DOHH2 (cell line): ENCODE measurements at regions not wholly inside any gene's neighbourhood (a gene's known extent, or its start where the extent isn't known, plus 50 kb on each side); places are given as distances from the start of the nearest gene placed in this dataset.

Experiments
- H3F3A ChIP-seq: fragments of 200-600 bp; sonication (generic), shearing (Covaris generic); 2 replicates; pipeline ENCODE4 v1.6.0; 2016; ENCODE audit warnings: antibody characterized with exemption, mild to moderate bottlenecking; ENCODE audit not compliant: control insufficient read depth, insufficient read depth
- H3K27ac ChIP-seq: fragments of 200-600 bp; sonication (generic); 2 replicates; pipeline ENCODE4 v1.5.1; 2014; ENCODE audit warnings: low read depth, mild to moderate bottlenecking, low read length, moderate library complexity
- H3K27me3 ChIP-seq: fragments of 200-600 bp; sonication (generic); 2 replicates; pipeline ENCODE4 v1.6.1; 2014; ENCODE audit warnings: mild to moderate bottlenecking, low read length, mixed read lengths; ENCODE audit not compliant: control insufficient read depth
- H3K36me3 ChIP-seq: fragments of 200-600 bp; sonication (generic); 2 replicates; pipeline ENCODE4 v1.6.1; 2014; ENCODE audit warnings: mild to moderate bottlenecking, low read length, moderate library complexity, mixed read lengths; ENCODE audit not compliant: control insufficient read depth
- H3K4me1 ChIP-seq: fragments of 200-600 bp; sonication (generic); 2 replicates; pipeline ENCODE4 v1.6.1; 2014; ENCODE audit warnings: mild to moderate bottlenecking, low read length, mixed read lengths; ENCODE audit not compliant: control insufficient read depth
- H3K4me2 ChIP-seq: fragments of 200-600 bp; sonication (generic); 2 replicates; pipeline ENCODE4 v1.6.0; 2014; ENCODE audit warnings: mild to moderate bottlenecking, low read length, moderate library complexity
- H3K4me3 ChIP-seq: fragments of 200-600 bp; sonication (generic); 2 replicates; pipeline ENCODE4 v1.5.1; 2014; ENCODE audit warnings: mild to moderate bottlenecking, low read length, mixed read lengths
- H3K79me2 ChIP-seq: fragments of 200-600 bp; sonication (generic); 2 replicates; pipeline ENCODE4 v1.6.1; 2014; ENCODE audit warnings: mild to moderate bottlenecking, low read length, mixed read lengths; ENCODE audit not compliant: control insufficient read depth
- H3K9me2 ChIP-seq: fragments of 200-600 bp; sonication (generic); replicated peaks from 2 replicates; pipeline ENCODE4 v1.6.1; 2014; ENCODE audit warnings: mild to moderate bottlenecking, low read length, mixed read lengths; ENCODE audit not compliant: control insufficient read depth
- H3K9me3 ChIP-seq: fragments of 200-600 bp; sonication (generic); 2 replicates; pipeline ENCODE4 v1.6.1; 2014; ENCODE audit warnings: antibody characterized with exemption, low read length, mixed read lengths; ENCODE audit not compliant: control insufficient read depth, insufficient read depth
- H4K20me1 ChIP-seq: fragments of 200-600 bp; sonication (generic); 2 replicates; pipeline ENCODE4 v1.6.0; 2014; ENCODE audit warnings: low read depth, mild to moderate bottlenecking, antibody characterized with exemption, low read length, moderate library complexity; ENCODE audit not compliant: control insufficient read depth, insufficient read depth
- EZH2phosphoT487 ChIP-seq: fragments of 200-600 bp; sonication (generic); IDR thresholded peaks from 2 replicates; pipeline ENCODE4 v1.6.1; 2017; ENCODE audit warnings: borderline replicate concordance, mild to moderate bottlenecking, antibody characterized with exemption, low read length, moderate library complexity, mixed read lengths
- TF ChIP-seq, protein P1 (sequence below): fragments of 200-600 bp; sonication (generic); IDR thresholded peaks from one replicate; pipeline ENCODE4 v1.5.1; 2014; ENCODE audit warnings: antibody characterized with exemption, mild to moderate bottlenecking, low read depth, low read length; ENCODE audit not compliant: poor library complexity, severe bottlenecking

GRCh38 chr10:130621231-130621775 is 485.1 kb downstream of the GLRX3 start:
- Histone ChIP-seq H3K9me2 (no peaks in the 10 kb centered on the region), H3K27me3 (no peaks in the 10 kb centered on the region), H3K4me2 (no peak overlapping the region), H3K36me3 (no peaks in the 10 kb centered on the region), H4K20me1 (no peaks in the 10 kb centered on the region), H3K79me2 (no peaks in the 10 kb centered on the region), H3K4me1 (no peaks in the 10 kb centered on the region), H3K9me3 (peaks cover 4% of the 10 kb centered on the region; the same call in 1 of the 2 replicates), H3K27ac (no peak overlapping the region), H3K4me3 (no peak overlapping the region), H3F3A (no peaks in the 10 kb centered on the region)
- TF ChIP-seq EZH2phosphoT487, result no peak
- TF ChIP-seq, protein P1, sequence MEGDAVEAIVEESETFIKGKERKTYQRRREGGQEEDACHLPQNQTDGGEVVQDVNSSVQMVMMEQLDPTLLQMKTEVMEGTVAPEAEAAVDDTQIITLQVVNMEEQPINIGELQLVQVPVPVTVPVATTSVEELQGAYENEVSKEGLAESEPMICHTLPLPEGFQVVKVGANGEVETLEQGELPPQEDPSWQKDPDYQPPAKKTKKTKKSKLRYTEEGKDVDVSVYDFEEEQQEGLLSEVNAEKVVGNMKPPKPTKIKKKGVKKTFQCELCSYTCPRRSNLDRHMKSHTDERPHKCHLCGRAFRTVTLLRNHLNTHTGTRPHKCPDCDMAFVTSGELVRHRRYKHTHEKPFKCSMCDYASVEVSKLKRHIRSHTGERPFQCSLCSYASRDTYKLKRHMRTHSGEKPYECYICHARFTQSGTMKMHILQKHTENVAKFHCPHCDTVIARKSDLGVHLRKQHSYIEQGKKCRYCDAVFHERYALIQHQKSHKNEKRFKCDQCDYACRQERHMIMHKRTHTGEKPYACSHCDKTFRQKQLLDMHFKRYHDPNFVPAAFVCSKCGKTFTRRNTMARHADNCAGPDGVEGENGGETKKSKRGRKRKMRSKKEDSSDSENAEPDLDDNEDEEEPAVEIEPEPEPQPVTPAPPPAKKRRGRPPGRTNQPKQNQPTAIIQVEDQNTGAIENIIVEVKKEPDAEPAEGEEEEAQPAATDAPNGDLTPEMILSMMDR, result no peak

- peaks cover 4% of the 10 kb centered on the region; the same call in 1 of the 2 replicates for H3K9me3 ChIP-seq
- TF ChIP-seq, protein P1, result no peak
- no peak for TF ChIP-seq EZH2phosphoT487
- no peak overlapping the region for H3K4me2 ChIP-seq
- H3K4me1 ChIP-seq, result no peaks in the 10 kb centered on the region
- H3K79me2 ChIP-seq, result no peaks in the 10 kb centered on the region
- H3K36me3 ChIP-seq, result no peaks in the 10 kb centered on the region
- no peaks in the 10 kb centered on the region for H3K9me2 ChIP-seq
- no peak overlapping the region for H3K4me3 ChIP-seq
- H3K27me3 ChIP-seq, result no peaks in the 10 kb centered on the region
- no peaks in the 10 kb centered on the region for H4K20me1 ChIP-seq
- H3F3A ChIP-seq, result no peaks in the 10 kb centered on the region
- no peak overlapping the region for H3K27ac ChIP-seq
These were observed 487.6 kb downstream of the GLRX3 start for GRCh38 chr10:130623680-130624267.

- Histone ChIP-seq H3K4me3 (no peak overlapping the region), H3K79me2 (no peaks in the 10 kb centered on the region), H3K4me2 (no peak overlapping the region), H3F3A (no peaks in the 10 kb centered on the region), H3K36me3 (no peaks in the 10 kb centered on the region), H3K27me3 (no peaks in the 10 kb centered on the region), H3K9me2 (no peaks in the 10 kb centered on the region), H3K27ac (no peak overlapping the region), H4K20me1 (no peaks in the 10 kb centered on the region), H3K4me1 (no peaks in the 10 kb centered on the region), H3K9me3 (peaks cover 4% of the 10 kb centered on the region; the same call in 1 of the 2 replicates)
- no peak for TF ChIP-seq EZH2phosphoT487
- TF ChIP-seq, protein P1, result no peak
These were observed 491.3 kb downstream of the GLRX3 start for GRCh38 chr10:130627346-130628045.
